MM.1S (cell line): ENCODE measurements at regions not wholly inside any gene's neighbourhood (a gene's known extent, or its start where the extent isn't known, plus 50 kb on each side); places are given as distances from the start of the nearest gene placed in this dataset.

Experiments used
- DNase-seq: peaks from one replicate; pipeline ENCODE4 v3.0.0-alpha.2; 2015
- H2AFZ ChIP-seq: fragments of 300-600 bp; sonication (generic); 2 replicates; pipeline ENCODE4 v1.6.0; 2016; ENCODE audit warnings: antibody characterized with exemption, low read length
- H3F3A ChIP-seq: fragments of 300-600 bp; sonication (generic); 2 replicates; pipeline ENCODE4 v1.6.1; 2016; ENCODE audit warnings: mild to moderate bottlenecking, antibody characterized with exemption, low read length, moderate library complexity, mixed read lengths; ENCODE audit not compliant: insufficient read depth
- H3K27ac ChIP-seq: fragments of 300-600 bp; sonication (generic); 2 replicates; pipeline ENCODE4 v1.5.1; 2016; ENCODE audit warnings: mild to moderate bottlenecking, low read length
- H3K27me3 ChIP-seq: fragments of 300-600 bp; sonication (generic); replicated peaks from 2 replicates; pipeline ENCODE4 v1.6.0; 2016; ENCODE audit warnings: low read length; ENCODE audit not compliant: insufficient read depth
- H3K36me3 ChIP-seq: fragments of 300-600 bp; sonication (generic); replicated peaks from 2 replicates; pipeline ENCODE4 v1.6.1; 2016; ENCODE audit warnings: mild to moderate bottlenecking, low read length, mixed read lengths; ENCODE audit not compliant: insufficient read depth
- H3K4me1 ChIP-seq: fragments of 300-600 bp; sonication (generic); 2 replicates; pipeline ENCODE4 v1.6.1; 2016; ENCODE audit warnings: low read length, mixed read lengths
- H3K4me2 ChIP-seq: fragments of 300-600 bp; sonication (generic); 2 replicates; pipeline ENCODE4 v1.6.0; 2016; ENCODE audit warnings: low read depth, low read length
- H3K4me3 ChIP-seq: fragments of 300-600 bp; sonication (generic); 2 replicates; pipeline ENCODE4 v1.5.1; 2016; ENCODE audit warnings: low read length, mixed read lengths
- H3K79me2 ChIP-seq: fragments of 300-600 bp; sonication (generic); 2 replicates; pipeline ENCODE4 v1.6.1; 2016; ENCODE audit warnings: mixed run types, low read length, mixed read lengths
- H3K9ac ChIP-seq: fragments of 300-600 bp; sonication (generic); 2 replicates; pipeline ENCODE4 v1.6.1; 2016; ENCODE audit warnings: low read length, mixed read lengths
- H3K9me2 ChIP-seq: fragments of 300-600 bp; sonication (generic); replicated peaks from 2 replicates; pipeline ENCODE4 v1.6.1; 2016; ENCODE audit warnings: mild to moderate bottlenecking, low read length, mixed read lengths; ENCODE audit not compliant: insufficient read depth
- H3K9me3 ChIP-seq: fragments of 300-600 bp; sonication (generic); replicated peaks from 2 replicates; pipeline ENCODE4 v1.6.1; 2016; ENCODE audit warnings: mild to moderate bottlenecking, low read length, mixed read lengths; ENCODE audit not compliant: insufficient read depth
- H4K20me1 ChIP-seq: fragments of 300-600 bp; sonication (generic); 2 replicates; pipeline ENCODE4 v1.6.1; 2016; ENCODE audit warnings: mild to moderate bottlenecking, low read length, moderate library complexity, mixed read lengths; ENCODE audit not compliant: insufficient read depth
- CTCF ChIP-seq: fragments of 300-600 bp; sonication (generic); IDR thresholded peaks from 2 replicates; pipeline ENCODE4 v1.5.1; 2016; ENCODE audit warnings: antibody characterized with exemption, low read length, mixed read lengths
- EZH2 ChIP-seq: fragments of 300-600 bp; sonication (generic); optimal IDR thresholded peaks from 2 replicates; pipeline ENCODE3; 2017; ENCODE audit warnings: low read depth, mild to moderate bottlenecking, antibody characterized with exemption, low read length, mixed read lengths
- EZH2phosphoT487 ChIP-seq: fragments of 300-600 bp; sonication (generic); IDR thresholded peaks from 2 replicates; pipeline ENCODE4 v1.6.1; 2018; ENCODE audit warnings: antibody characterized with exemption, low read length

GRCh38 chr4:145381163-145381562 lies 100.5 kb upstream of the SMAD1 start:
- H3K4me3 ChIP-seq = no peak overlapping the region
- H3K4me2 ChIP-seq = no peak overlapping the region
- H3F3A ChIP-seq = no peaks in the 10 kb centered on the region

GRCh38 chr4:145380123-145380522 lies 101.5 kb upstream of the SMAD1 start:
- Histone ChIP-seq H3F3A (no peaks in the 10 kb centered on the region), H3K36me3 (no peaks in the 10 kb centered on the region), H2AFZ (no peak overlapping the region), H3K4me3 (no peak overlapping the region), H3K9me3 (no peaks in the 10 kb centered on the region), H3K79me2 (no peaks in the 10 kb centered on the region), H3K4me2 (no peak overlapping the region), H3K4me1 (no peaks in the 10 kb centered on the region), H4K20me1 (no peaks in the 10 kb centered on the region), H3K9me2 (no peaks in the 10 kb centered on the region), H3K27me3 (no peaks in the 10 kb centered on the region), H3K9ac (no peak overlapping the region), H3K27ac (no peak overlapping the region)
- DNase-seq = no peak
- TF ChIP-seq EZH2phosphoT487 = no peak
- no peak for TF ChIP-seq EZH2

More at GRCh38 chr4:145381163-145381562, 100.5 kb upstream of the SMAD1 start:
- no peaks in the 10 kb centered on the region for H3K9me2 ChIP-seq
- H3K79me2 ChIP-seq = no peaks in the 10 kb centered on the region
- TF ChIP-seq CTCF = no peak
- no peak for TF ChIP-seq EZH2phosphoT487
- no peak for TF ChIP-seq EZH2
- H2AFZ ChIP-seq = no peak overlapping the region
- H3K36me3 ChIP-seq = no peaks in the 10 kb centered on the region
- H3K27ac ChIP-seq = no peak overlapping the region
- H3K9ac ChIP-seq = no peak overlapping the region
- DNase-seq = no peak
- H3K9me3 ChIP-seq = no peaks in the 10 kb centered on the region
- H3K4me1 ChIP-seq = no peaks in the 10 kb centered on the region
- no peaks in the 10 kb centered on the region for H3K27me3 ChIP-seq
- H4K20me1 ChIP-seq = no peaks in the 10 kb centered on the region

GRCh38 chr4:145375416-145375815 lies 106.2 kb upstream of the SMAD1 start:
- Histone ChIP-seq H3K36me3 (no peaks in the 10 kb centered on the region), H3K9me2 (no peaks in the 10 kb centered on the region), H3K79me2 (no peaks in the 10 kb centered on the region), H3K4me1 (no peaks in the 10 kb centered on the region), H3K27ac (no peak overlapping the region), H2AFZ (no peak overlapping the region), H3K27me3 (no peaks in the 10 kb centered on the region), H3K4me3 (no peak overlapping the region), H3K4me2 (no peak overlapping the region), H3K9me3 (no peaks in the 10 kb centered on the region), H3F3A (no peaks in the 10 kb centered on the region), H4K20me1 (no peaks in the 10 kb centered on the region), H3K9ac (no peak overlapping the region)
- DNase-seq = no peak
- TF ChIP-seq EZH2phosphoT487 (no peak), EZH2 (no peak), CTCF (no peak)

GRCh38 chr4:145352438-145353145 lies 129.1 kb upstream of the SMAD1 start:
- DNase-seq = no peak
- H3K27ac ChIP-seq = no peak overlapping the region
- H3K4me2 ChIP-seq = no peak overlapping the region
- H4K20me1 ChIP-seq = no peaks in the 10 kb centered on the region
- no peak overlapping the region for H3K4me3 ChIP-seq
- no peaks in the 10 kb centered on the region for H3K79me2 ChIP-seq
- H3K4me1 ChIP-seq = no peaks in the 10 kb centered on the region
- no peaks in the 10 kb centered on the region for H3K9me2 ChIP-seq
- H3K27me3 ChIP-seq = no peaks in the 10 kb centered on the region
- no peaks in the 10 kb centered on the region for H3F3A ChIP-seq
- TF ChIP-seq EZH2phosphoT487 (no peak), CTCF (no peak), EZH2 (no peak)
- no peaks in the 10 kb centered on the region for H3K36me3 ChIP-seq
- H3K9ac ChIP-seq = no peak overlapping the region
- no peak overlapping the region for H2AFZ ChIP-seq
- no peaks in the 10 kb centered on the region for H3K9me3 ChIP-seq
